Spleen (tissue), 7 donors: ENCODE measurements at regions not wholly inside any gene's neighbourhood (a gene's known extent, or its start where the extent isn't known, plus 50 kb on each side); places are given as distances from the start of the nearest gene placed in this dataset.

Experiments
- POLR2A ChIP-seq, 3 donors: fragments of 450-650 bp; IDR thresholded peaks; one replicate each; pipeline ENCODE4 v1.5.1; 2017; ENCODE audit warnings: antibody characterized with exemption in 3 of 3, mild to moderate bottlenecking in 1 of 3
- POLR2AphosphoS5 ChIP-seq, 3 donors: sonication (generic); formaldehyde crosslinking; IDR thresholded peaks; one replicate each; pipeline ENCODE4 v1.5.1; 2017; ENCODE audit warnings: antibody characterized with exemption in 3 of 3
- TF ChIP-seq, protein P1 (sequence below), 11 experiments: fragments of 200-600 bp in 7 of 11; fragments of 450-650 bp in 4 of 11; sonication (generic) in 4 of 11; IDR thresholded peaks in 8 of 11; conservative IDR thresholded peaks in 3 of 11; 1 replicate in 7 of 11; 2 replicates in 4 of 11; pipeline versions ENCODE4 v1.4.0 to v1.8.0; 2016 to 2021; ENCODE audit warnings: antibody characterized with exemption in 11 of 11, inconsistent platforms in 4 of 11, mild to moderate bottlenecking in 1 of 11
- donor health status: DM: no; HTN: no; CAD: no; lungs with moderate emphysema.
- donor health status: DM: no; HTN: no; CAD: no.
- donor health status: DM: no; HTN: no; CAD: no.

DNA sequence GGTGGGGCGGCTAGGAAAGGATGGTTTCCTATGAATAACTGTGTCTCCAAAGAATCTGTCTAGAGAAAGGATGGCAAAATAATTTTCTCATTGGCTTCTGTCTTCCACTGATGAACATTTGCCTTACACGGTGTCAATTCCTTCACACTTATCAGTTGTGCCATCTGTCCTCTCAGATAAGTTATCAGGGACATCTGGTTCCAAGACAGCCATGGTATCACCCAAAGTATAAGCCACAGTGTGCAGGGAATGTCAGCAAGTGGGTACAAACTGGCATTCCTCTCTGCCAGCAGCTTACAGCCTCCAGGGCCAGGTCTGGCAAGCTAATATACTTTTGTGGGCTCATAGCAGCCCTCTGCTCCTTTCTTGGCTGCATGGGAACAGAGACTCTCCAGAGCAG lies 1092.0 kb downstream of the EFNA5 start:
- TF ChIP-seq POLR2AphosphoS5 (IDR thresholded peaks at IDR 0.05): no peak
- TF ChIP-seq, protein P1, sequence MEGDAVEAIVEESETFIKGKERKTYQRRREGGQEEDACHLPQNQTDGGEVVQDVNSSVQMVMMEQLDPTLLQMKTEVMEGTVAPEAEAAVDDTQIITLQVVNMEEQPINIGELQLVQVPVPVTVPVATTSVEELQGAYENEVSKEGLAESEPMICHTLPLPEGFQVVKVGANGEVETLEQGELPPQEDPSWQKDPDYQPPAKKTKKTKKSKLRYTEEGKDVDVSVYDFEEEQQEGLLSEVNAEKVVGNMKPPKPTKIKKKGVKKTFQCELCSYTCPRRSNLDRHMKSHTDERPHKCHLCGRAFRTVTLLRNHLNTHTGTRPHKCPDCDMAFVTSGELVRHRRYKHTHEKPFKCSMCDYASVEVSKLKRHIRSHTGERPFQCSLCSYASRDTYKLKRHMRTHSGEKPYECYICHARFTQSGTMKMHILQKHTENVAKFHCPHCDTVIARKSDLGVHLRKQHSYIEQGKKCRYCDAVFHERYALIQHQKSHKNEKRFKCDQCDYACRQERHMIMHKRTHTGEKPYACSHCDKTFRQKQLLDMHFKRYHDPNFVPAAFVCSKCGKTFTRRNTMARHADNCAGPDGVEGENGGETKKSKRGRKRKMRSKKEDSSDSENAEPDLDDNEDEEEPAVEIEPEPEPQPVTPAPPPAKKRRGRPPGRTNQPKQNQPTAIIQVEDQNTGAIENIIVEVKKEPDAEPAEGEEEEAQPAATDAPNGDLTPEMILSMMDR (IDR thresholded peaks at IDR 0.05 in 8 of 11, conservative IDR thresholded peaks at IDR 0.05 in 3 of 11): no peak
- no peak for TF ChIP-seq POLR2A (IDR thresholded peaks at IDR 0.05)
